HG03565 (cell line): ENCODE measurements at regions not wholly inside any gene's neighbourhood (a gene's known extent, or its start where the extent isn't known, plus 50 kb on each side); places are given as distances from the start of the nearest gene placed in this dataset.

Experiments used
- ATAC-seq: cut with Tn5 transposase; IDR thresholded peaks from one replicate; pipeline ENCODE4 v1.9.1; 2021; ENCODE audit warnings: mild to moderate bottlenecking, moderate library complexity; ENCODE audit not compliant: unreplicated experiment

DNA sequence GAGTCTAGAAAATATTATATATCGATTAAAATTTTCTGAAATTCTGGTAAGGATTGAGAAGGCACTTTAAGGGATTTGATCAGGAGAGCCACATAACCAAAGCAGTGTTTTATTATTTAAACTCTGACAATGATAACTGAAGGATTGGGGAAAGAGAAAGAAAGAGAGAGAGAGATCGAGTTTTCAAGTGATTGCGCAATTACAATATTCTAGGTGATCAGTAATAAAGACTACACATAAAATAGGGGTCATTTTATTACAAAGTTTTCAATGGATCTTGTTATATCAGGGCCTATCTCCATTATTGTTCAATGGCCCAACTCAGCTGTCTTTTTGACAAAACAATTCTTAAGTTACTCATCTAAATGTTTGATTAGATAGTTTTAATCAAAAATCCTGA, 541.5 kb upstream of the ZWINT start:
- ATAC-seq, result no peak

DNA sequence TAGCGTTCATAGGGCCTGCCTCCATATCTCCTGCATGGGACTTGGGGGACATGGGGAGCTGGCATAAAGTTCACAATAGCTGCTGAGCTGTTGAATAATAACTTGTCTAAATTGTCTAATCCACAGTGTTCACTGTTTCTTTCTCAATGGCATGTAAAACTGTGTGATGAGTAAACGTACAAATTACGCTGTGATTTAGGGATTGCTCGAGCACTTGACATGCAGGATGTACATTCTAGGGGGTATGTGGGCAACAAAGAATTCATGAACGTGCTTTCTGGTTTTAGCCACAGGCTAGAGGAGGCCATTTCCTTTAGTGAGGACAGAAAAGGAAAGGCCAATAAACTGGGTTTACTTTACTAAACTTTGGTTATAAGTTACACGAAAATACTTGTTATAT, 534.2 kb upstream of the ZWINT start:
- ATAC-seq, result no peak

- ATAC-seq, result no peak
Measured at GRCh38 chr10:56881218-56881617, 520.2 kb upstream of the ZWINT start.

DNA sequence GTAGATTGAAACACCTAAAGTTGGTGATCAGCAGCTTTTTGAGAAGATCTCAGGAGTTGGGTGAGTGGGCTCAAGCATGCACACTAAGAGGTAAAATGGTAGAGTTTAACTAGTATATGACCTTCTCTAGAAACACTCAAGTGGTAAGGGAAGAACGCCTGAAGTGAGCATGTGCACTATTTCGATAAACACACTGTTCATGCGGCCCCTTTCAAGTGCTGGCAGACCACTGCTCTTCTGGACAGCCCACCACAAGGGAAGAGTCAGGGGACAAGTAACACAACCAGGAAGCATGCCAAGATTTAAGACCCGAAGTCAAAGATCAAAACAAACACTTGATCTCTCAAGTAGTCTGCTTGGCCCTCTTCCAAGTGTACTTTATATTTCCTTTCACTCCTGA, 519.5 kb upstream of the ZWINT start:
- no peak for ATAC-seq

DNA sequence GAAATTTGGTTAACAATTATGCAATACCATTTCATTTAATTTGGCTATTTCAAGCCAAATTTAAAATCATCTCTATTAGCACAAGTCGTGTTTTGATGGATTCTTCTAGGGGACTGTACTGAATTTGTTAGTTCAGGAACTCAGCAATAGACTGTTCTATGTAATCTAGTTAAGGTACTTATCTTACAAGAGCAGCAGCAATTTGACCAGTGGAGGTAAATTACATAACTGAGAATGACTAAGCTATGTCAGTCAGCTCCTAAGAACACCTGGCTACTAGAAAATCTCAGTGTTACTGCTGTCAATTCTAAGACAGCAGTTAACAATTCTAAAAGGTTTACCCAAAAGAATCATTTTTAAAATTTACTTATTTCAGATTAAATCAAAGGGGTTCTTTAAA, 513.9 kb upstream of the ZWINT start:
- no peak for ATAC-seq

GRCh38 chr10:56871160-56871668, 510.2 kb upstream of the ZWINT start:
- ATAC-seq, result no peak

GRCh38 chr10:56867236-56867635, 506.2 kb upstream of the ZWINT start:
- ATAC-seq, result no peak

DNA sequence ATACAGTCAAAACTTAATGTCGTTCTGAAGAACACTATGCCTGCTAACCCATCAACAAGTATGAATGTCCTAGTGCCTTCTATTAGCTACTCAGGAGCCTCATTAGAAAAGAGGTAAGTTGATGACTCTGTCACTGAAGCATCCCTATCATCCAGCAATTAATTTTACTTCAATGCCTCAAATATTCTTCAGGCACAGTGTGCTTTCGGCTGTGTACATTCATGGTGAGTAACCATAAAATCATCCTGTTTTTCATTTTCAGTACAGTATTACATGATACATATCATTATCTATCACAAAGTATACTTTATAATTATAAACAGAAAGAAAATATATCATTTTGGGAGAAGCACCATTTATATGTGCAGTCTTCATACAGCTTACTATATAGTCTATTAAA, 495.5 kb upstream of the ZWINT start:
- no peak for ATAC-seq

GRCh38 chr10:56844978-56845529, 484.0 kb upstream of the ZWINT start:
- ATAC-seq, result no peak

DNA sequence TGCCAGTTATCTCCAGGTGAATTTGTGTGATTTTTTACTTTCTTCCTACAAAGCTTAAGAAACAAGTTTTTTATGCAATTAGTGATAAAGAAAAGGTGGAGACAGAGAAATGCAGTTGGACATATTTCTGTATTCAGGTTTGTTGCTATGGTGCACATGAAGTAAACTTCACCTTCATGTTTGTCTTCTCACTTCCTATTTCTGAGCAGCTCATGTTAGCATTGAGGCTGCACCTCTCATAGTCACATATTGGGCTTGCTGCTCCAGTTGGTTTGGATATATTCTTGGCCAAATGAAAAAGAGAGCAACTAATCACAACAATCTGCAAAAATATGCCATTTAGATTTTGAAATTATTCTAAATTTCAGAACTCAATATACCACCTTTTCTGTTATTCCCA, 475.6 kb upstream of the ZWINT start:
- peak; percentile 53 for ATAC-seq

- no peak for ATAC-seq
Measured at GRCh38 chr10:56831681-56832080, 470.6 kb upstream of the ZWINT start.

DNA sequence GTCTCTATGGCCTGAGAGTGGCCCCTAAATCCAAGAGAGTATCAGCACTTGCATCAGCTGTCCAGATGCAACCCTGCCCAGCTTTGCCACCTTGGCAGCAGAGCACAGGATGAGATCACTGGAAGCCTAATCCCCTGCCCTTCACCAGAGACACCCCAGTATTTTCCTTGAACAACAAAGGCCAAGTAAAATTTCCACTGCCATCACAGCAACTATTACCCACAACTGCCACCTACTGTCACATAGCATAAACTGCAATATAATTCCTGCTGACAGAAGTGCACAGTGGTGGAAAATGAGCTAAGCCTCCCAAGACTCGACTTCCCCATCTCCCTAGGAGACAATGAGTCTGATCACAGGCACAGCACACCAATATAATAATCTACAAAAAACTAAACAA, 462.8 kb upstream of the ZWINT start:
- ATAC-seq, result peak; percentile 82

DNA sequence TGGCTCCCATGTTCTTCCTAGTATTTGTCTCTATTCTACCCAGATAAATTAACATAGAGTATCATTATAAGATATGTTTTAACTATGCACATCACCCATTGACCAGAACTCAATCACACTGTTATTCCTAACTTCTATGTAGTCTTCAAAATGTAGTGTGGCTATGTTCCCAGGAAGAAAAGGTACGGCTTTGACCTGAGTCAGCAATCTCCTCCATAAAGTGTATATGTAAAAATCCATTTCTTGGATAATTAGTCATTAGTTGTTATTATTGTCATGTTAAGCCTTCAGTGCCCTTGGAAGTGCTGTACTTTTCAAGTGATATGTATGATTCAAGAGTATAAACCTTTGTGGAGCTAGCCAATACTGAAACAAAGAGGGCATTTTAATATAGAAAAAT, 444.0 kb upstream of the ZWINT start:
- no peak for ATAC-seq

DNA sequence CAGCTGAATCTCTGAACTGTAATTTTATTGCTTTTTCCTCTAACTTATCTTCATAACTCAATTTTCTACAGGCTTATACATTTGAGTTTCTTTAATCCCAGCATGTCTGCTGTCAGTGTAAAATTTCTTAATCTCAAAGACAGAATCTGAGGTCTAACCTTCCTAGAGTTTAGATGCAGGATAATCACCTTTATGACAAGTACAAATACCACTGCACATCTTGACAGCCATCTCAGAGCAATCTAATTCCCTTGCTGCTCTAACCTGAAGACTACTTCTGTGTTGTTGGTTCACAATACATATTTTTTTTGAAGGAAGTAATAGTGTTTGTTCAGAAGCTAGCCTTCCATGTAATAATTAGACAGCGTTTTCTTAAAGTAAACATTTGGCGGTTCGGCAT, 424.2 kb upstream of the ZWINT start:
- no peak for ATAC-seq

DNA sequence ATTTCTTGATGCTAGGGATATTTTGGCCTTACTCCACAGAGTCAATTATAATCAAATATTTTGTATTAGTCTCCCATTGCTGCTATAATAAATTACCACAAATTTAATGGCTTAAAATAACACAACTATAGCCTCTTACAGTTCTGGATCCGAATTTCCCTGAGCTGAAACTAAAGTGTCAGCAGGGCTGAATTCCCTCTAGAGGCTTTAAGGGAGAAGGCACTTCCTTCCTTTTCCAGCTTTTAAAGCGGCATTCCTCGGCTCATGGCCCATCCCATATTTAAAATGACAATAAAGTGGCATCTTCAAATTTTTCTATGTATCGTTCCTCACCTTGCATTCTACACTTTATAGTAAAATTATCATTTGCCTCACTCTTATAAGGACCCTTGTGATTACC, 421.4 kb upstream of the ZWINT start:
- ATAC-seq, result no peak

DNA sequence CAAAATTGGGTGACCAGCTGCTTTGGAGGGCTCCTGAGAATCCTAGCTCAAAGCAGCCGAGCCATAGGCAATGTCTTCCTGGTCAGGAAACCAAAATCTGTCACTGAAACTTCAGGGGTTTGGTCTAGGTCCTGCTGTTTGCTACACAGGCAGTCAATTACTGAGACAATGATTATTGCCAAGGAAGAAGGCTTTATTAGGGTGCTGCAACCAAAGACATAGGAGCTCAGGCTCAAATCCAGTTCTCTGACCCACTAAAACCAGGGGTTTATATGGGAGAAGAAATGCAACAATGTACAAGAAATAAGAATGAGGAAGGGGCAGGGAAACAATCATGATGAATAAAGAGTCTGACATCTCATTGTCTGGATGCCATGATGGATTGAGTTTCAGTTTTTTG, 410.3 kb upstream of the ZWINT start:
- no peak for ATAC-seq

DNA sequence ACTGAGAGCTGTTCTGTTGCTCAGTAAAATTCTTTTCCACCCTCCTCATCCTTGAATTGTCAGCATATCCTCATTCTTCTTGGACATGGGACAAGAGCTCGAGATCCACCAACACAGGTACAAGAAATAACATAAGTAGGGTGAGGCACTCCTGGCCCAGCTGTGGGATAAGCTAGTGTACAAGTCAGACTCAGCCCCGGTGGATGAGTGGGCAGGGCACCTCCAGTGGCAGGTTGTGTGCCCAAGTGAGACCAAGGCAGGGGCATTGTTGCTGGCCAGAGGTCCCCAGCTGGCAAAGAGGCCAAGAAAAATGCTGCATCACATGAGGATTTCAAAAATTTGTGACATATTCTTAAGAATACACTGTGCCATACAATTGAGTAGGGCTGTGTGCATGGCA, 402.0 kb upstream of the ZWINT start:
- ATAC-seq, result no peak

- ATAC-seq, result no peak
Measured at GRCh38 chr10:56745490-56745889, 384.4 kb upstream of the ZWINT start.

- no peak for ATAC-seq
Measured at GRCh38 chr10:56728349-56728748, 367.3 kb upstream of the ZWINT start.

GRCh38 chr10:56722912-56723311, 361.9 kb upstream of the ZWINT start:
- ATAC-seq, result no peak

DNA sequence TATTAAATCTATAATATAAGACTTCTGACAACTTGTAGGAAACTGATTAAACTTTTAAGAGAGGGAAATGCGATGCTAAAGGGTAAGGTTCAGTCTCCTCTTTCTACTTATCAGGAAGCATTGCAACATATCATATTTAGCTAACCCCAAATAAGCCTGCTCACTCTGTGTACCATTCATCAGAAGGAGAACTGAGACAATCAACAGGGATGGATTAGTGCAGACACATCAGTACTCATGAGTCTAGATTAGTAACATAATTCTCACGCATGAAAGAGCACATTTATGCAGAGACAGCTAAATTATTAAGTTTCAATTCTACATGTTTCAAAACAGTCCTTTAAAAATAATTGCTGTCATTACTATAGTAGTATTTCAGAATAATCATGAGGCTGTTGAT, 354.2 kb upstream of the ZWINT start:
- no peak for ATAC-seq

- ATAC-seq, result no peak
Measured at GRCh38 chr10:56698506-56698905, 337.4 kb upstream of the ZWINT start.

- no peak for ATAC-seq
Measured at GRCh38 chr10:56679578-56679977, 318.5 kb upstream of the ZWINT start.
